SK-N-SH treated with all-trans-retinoic acid at 6 μM for 48 hours (cell line): ENCODE measurements at regions not wholly inside any gene's neighbourhood (a gene's known extent, or its start where the extent isn't known, plus 50 kb on each side); places are given as distances from the start of the nearest gene placed in this dataset.

Source experiments
- ARNTL ChIP-seq: fragments of 450-650 bp; formaldehyde crosslinking; IDR thresholded peaks from 2 replicates; pipeline ENCODE4 v1.5.0; 2020; ENCODE audit warnings: low read depth, mild to moderate bottlenecking, moderate library complexity, borderline replicate concordance
- BACH2 ChIP-seq: fragments of 250-450 bp; sonication (Bioruptor Pico); IDR thresholded peaks from 2 replicates; pipeline ENCODE4 v1.9.0; 2021; ENCODE audit warnings: mild to moderate bottlenecking, borderline replicate concordance
- ESRRG ChIP-seq: fragments of 250-450 bp; sonication (Bioruptor Pico); IDR thresholded peaks from 2 replicates; pipeline ENCODE4 v1.6.1; 2021; ENCODE audit warnings: mild to moderate bottlenecking
- GLIS3 ChIP-seq: fragments of 250-450 bp; sonication (Bioruptor Pico); IDR thresholded peaks from 2 replicates; pipeline ENCODE4 v1.5.0; 2020; ENCODE audit warnings: mild to moderate bottlenecking, moderate library complexity
- ISL1 ChIP-seq: fragments of 250-450 bp; sonication (Bioruptor Pico); IDR thresholded peaks from 2 replicates; pipeline ENCODE4 v2.1.2; 2022; ENCODE audit warnings: mild to moderate bottlenecking, moderate library complexity
- OSR1 ChIP-seq: fragments of 250-450 bp; sonication (Bioruptor Pico); IDR thresholded peaks from 2 replicates; pipeline ENCODE4 v1.8.0; 2022; ENCODE audit warnings: moderate library complexity, mild to moderate bottlenecking, inconsistent platforms
- PPARA ChIP-seq: fragments of 250-450 bp; sonication (Bioruptor Pico); IDR thresholded peaks from 2 replicates; pipeline ENCODE4 v1.5.0; 2020; ENCODE audit warnings: mild to moderate bottlenecking, borderline replicate concordance
- RARB ChIP-seq: fragments of 250-450 bp; sonication (Bioruptor Pico); IDR thresholded peaks from 2 replicates; pipeline ENCODE4 v1.8.0; 2021; ENCODE audit warnings: mild to moderate bottlenecking, moderate library complexity
- TCF4 ChIP-seq: fragments of 250-450 bp; sonication (Bioruptor Pico); IDR thresholded peaks from 2 replicates; pipeline ENCODE4 v1.8.0; 2021; ENCODE audit warnings: mild to moderate bottlenecking, moderate library complexity, borderline replicate concordance
- ZFP3 ChIP-seq: fragments of 250-450 bp; sonication (Bioruptor Pico); IDR thresholded peaks from 2 replicates; pipeline ENCODE4 v1.5.0; 2020; ENCODE audit warnings: mild to moderate bottlenecking, moderate library complexity
- ZFP30 ChIP-seq: fragments of 450-650 bp; formaldehyde crosslinking; IDR thresholded peaks from 2 replicates; pipeline ENCODE4 v1.5.0; 2022; ENCODE audit warnings: mild to moderate bottlenecking, moderate library complexity

GRCh38 chr18:10124557-10124956 lies 210.7 kb downstream of the VAPA start:
- TF ChIP-seq RARB (no peak), ZFP3 (CRISPR knock-in tag) (no peak), TCF4 (CRISPR knock-in tag) (no peak), ZFP30 (CRISPR knock-in tag) (no peak), ESRRG (no peak), OSR1 (no peak), ARNTL (CRISPR knock-in tag) (no peak), PPARA (CRISPR knock-in tag) (no peak), BACH2 (no peak), ISL1 (CRISPR knock-in tag) (no peak), GLIS3 (CRISPR knock-in tag) (no peak)
